A673 (cell line): ENCODE measurements at regions not wholly inside any gene's neighbourhood (a gene's known extent, or its start where the extent isn't known, plus 50 kb on each side); places are given as distances from the start of the nearest gene placed in this dataset.
"Not testable (repeated sequence)": the region's sequence is repeated elsewhere in the genome, so short reads cannot be mapped to it uniquely, and the experiment has no call there.

Experiments used
- BruUV-seq: library from RNA; stranded (reverse); fragments of 400-500 nt; replicated peaks from 2 replicates; lab custom pipeline; 2021; lab: Mats Ljungman, UMichigan
- CTCF ChIA-PET: fragments of 300-600 bp; sonication (Branson Sonifier 250); formaldehyde crosslinking; loops from one replicate; lab custom pipeline; 2022; ENCODE audit warnings: antibody characterized with exemption; lab: Charles Lee
- POLR2A ChIA-PET: fragments of 300-600 bp; sonication (Branson Sonifier 250); formaldehyde crosslinking; loops from one replicate; lab custom pipeline; 2022; ENCODE audit warnings: antibody characterized with exemption; ENCODE audit not compliant: low non-redundant PET; lab: Charles Lee
- DNase-seq: peaks from one replicate; pipeline ENCODE4 v3.0.0-alpha.2; 2015; ENCODE audit warnings: low spot score
- H3K27ac ChIP-seq: fragments of 200-600 bp; sonication (generic); 2 replicates; pipeline ENCODE4 v1.5.1; 2016; ENCODE audit warnings: mixed run types, low read depth, mild to moderate bottlenecking, mixed read lengths, antibody characterized with exemption, low read length; ENCODE audit not compliant: poor library complexity, severe bottlenecking
- H3K27me3 ChIP-seq: fragments of 200-600 bp; sonication (generic); replicated peaks from 2 replicates; pipeline ENCODE4 v1.6.1; 2017; ENCODE audit warnings: mixed run types, low read depth, mild to moderate bottlenecking, mixed read lengths, antibody characterized with exemption, low read length; ENCODE audit not compliant: insufficient read depth, poor library complexity
- H3K36me3 ChIP-seq: fragments of 200-600 bp; sonication (generic); 2 replicates; pipeline ENCODE4 v1.6.1; 2016; ENCODE audit warnings: mixed run types, mild to moderate bottlenecking, mixed read lengths, antibody characterized with exemption, low read length; ENCODE audit not compliant: insufficient read depth, poor library complexity, severe bottlenecking
- H3K4me1 ChIP-seq: fragments of 200-600 bp; sonication (generic); 2 replicates; pipeline ENCODE4 v1.6.1; 2017; ENCODE audit warnings: mixed run types, mild to moderate bottlenecking, mixed read lengths, antibody characterized with exemption, low read length; ENCODE audit not compliant: insufficient read depth, poor library complexity, severe bottlenecking
- H3K4me3 ChIP-seq: fragments of 200-600 bp; sonication (generic); 2 replicates; pipeline ENCODE4 v1.5.1; 2016; ENCODE audit warnings: low read depth, mixed run types, mild to moderate bottlenecking, mixed read lengths, low read length; ENCODE audit not compliant: poor library complexity, severe bottlenecking
- H3K9me3 ChIP-seq: fragments of 200-600 bp; sonication (generic); 2 replicates; pipeline ENCODE4 v1.6.1; 2016; ENCODE audit warnings: mixed run types, low read depth, mild to moderate bottlenecking, mixed read lengths, antibody characterized with exemption, low read length; ENCODE audit not compliant: poor library complexity, severe bottlenecking
- EZH2 ChIP-seq: fragments of 200-600 bp; sonication (generic); IDR thresholded peaks from 2 replicates; pipeline ENCODE4 v1.6.1; 2017; ENCODE audit warnings: borderline replicate concordance, low read depth, mild to moderate bottlenecking, mixed read lengths, antibody characterized with exemption, low read length; ENCODE audit not compliant: poor library complexity, severe bottlenecking
- intact Hi-C: fragments of 100-400 bp; cut with micrococcal nuclease; formaldehyde crosslinking; loops from one replicate; pipeline ENCODE4 v1.10.0; 2022; ENCODE audit not compliant: unreplicated experiment
- TF ChIP-seq, protein P1 (sequence below): fragments of 300-800, 200-600 bp; sonication (generic); conservative IDR thresholded peaks from 2 replicates; pipeline ENCODE4 v1.5.1; 2017; ENCODE audit warnings: low read depth, mild to moderate bottlenecking, antibody characterized with exemption, low read length, moderate library complexity, mixed read lengths

DNA sequence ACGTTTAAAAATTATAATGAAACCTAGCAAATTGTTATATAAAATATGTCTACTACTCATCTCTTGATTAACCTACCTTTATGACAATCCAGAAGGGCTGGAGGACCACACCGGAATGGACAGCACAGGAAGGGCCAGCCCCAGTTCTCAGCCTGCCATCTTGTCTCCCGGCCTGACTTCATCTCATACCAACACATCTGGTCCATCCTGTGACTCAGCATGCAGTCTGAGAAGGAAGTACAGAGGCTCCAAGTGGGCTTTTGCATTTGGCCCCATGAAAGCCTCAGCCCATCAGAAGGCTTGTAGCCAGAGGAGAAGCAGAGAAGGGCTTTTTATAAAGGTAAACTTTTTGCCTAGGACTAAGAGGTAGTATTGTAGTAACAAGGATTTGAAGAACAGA is 436.6 kb downstream of the MRPL39 start:
- no peak for DNase-seq
- Histone ChIP-seq H3K27me3 (no peaks in the 10 kb centered on the region), H3K4me3 (no peak overlapping the region), H3K36me3 (no peaks in the 10 kb centered on the region), H3K9me3 (peaks cover 12% of the 10 kb centered on the region), H3K27ac (no peak overlapping the region), H3K4me1 (no peaks in the 10 kb centered on the region)
- POLR2A ChIA-PET, result no interaction called here
- intact Hi-C loops, result no loop called here
- TF ChIP-seq, protein P1, sequence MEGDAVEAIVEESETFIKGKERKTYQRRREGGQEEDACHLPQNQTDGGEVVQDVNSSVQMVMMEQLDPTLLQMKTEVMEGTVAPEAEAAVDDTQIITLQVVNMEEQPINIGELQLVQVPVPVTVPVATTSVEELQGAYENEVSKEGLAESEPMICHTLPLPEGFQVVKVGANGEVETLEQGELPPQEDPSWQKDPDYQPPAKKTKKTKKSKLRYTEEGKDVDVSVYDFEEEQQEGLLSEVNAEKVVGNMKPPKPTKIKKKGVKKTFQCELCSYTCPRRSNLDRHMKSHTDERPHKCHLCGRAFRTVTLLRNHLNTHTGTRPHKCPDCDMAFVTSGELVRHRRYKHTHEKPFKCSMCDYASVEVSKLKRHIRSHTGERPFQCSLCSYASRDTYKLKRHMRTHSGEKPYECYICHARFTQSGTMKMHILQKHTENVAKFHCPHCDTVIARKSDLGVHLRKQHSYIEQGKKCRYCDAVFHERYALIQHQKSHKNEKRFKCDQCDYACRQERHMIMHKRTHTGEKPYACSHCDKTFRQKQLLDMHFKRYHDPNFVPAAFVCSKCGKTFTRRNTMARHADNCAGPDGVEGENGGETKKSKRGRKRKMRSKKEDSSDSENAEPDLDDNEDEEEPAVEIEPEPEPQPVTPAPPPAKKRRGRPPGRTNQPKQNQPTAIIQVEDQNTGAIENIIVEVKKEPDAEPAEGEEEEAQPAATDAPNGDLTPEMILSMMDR, result no peak
- TF ChIP-seq EZH2, result no peak
- CTCF ChIA-PET, result no interaction called here
- BruUV-seq, result no TSS peak

DNA sequence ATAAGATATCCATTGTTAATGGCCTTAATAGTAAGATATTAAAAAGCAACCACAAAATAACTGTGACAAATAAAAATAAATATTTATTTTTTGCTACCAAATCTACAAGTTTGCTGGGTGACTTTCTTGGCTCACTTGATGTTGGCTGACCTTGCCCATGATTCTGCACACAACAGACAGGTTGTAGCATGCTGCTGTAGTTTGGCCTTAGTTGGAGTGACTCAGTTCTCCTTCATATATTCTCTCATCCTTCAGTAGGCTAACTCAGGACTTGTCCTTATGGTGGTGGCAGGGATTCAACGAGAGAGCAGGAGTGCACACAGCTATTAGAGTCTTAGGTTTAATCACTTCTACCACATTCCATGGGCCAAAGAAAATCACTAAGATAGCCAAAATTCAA is 437.9 kb downstream of the MRPL39 start:
- TF ChIP-seq, protein P1, result no peak
- TF ChIP-seq EZH2, result no peak
- intact Hi-C loops, result no loop called here
- Histone ChIP-seq H3K4me3 (no peak overlapping the region), H3K27ac (no peak overlapping the region), H3K27me3 (no peaks in the 10 kb centered on the region), H3K4me1 (no peaks in the 10 kb centered on the region), H3K9me3 (peaks cover 12% of the 10 kb centered on the region), H3K36me3 (no peaks in the 10 kb centered on the region)
- POLR2A ChIA-PET, result no interaction called here
- DNase-seq, result no peak
- CTCF ChIA-PET, result no interaction called here
- no TSS peak for BruUV-seq

DNA sequence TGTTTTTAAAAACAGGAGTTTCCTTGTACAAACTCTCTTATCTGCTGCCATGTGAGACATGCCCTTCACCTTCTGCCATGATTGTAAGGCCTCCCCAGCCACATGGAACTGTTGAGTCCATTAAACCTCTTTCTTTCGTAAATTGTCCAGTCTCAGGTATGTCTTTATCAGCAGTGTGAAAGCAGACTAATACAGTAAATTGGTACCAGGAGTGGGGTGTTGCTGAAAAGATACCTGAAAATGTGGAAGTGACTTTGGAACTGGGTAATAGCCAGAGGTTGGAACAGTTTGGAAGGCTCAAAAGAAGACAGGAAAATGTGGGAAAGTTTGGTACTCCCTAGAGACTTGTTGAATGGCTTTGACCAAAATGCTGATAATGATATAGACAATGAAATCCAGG is 440.4 kb downstream of the MRPL39 start:
- CTCF ChIA-PET, BruUV-seq, H3K36me3 ChIP-seq, DNase-seq, H3K4me1 ChIP-seq, H3K27me3 ChIP-seq, H3K4me3 ChIP-seq, H3K27ac ChIP-seq, POLR2A ChIA-PET, intact Hi-C loops: not testable (repeated sequence)
- peaks cover 17% of the 10 kb centered on the region for H3K9me3 ChIP-seq

DNA sequence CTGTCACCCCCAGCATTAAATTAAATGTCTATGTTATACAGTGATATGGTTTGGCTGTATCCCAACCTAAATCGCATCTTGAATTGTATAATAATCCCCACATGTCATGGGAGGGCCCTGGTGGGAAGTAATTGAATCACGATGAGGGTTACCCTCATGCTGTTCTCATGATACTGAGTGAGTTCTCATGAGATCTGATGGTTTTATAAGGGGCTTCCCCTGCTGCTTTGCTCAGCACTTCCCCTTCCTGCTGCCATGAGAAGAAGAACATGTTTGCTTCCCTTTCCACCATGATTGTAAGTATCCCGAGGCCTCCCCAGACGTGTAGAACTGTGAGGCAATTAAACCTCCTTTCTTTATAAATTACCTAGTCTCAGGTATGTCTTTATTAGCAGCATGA is 445.7 kb downstream of the MRPL39 start:
- no TSS peak for BruUV-seq
- Histone ChIP-seq H3K4me1 (no peaks in the 10 kb centered on the region), H3K4me3 (no peak overlapping the region), H3K27me3 (no peaks in the 10 kb centered on the region), H3K36me3 (no peaks in the 10 kb centered on the region), H3K27ac (no peak overlapping the region), H3K9me3 (peaks cover 6% of the 10 kb centered on the region)
- no peak for DNase-seq
- CTCF ChIA-PET, result no interaction called here
- intact Hi-C loops, result no loop called here
- POLR2A ChIA-PET, result no interaction called here
- TF ChIP-seq, protein P1, result no peak
- TF ChIP-seq EZH2, result no peak

DNA sequence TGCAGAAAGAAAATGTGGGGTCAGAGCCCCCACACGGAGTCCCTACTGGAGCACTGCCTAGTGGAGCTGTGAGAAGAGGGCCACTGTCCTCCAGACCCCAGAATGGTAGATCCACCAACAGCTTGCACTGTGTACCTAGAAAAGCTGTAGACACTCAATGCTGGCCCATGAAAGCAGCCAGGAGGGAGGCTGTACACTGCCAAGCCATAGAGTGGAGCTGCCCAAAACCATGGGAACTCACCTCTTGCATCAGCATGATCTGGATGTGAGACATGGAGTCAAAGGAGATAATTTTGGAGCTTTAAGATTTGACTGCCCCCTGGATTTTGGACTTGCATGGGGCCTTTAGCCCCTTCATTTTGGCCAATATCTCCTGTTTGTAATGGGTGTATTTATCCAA is 452.3 kb downstream of the MRPL39 start:
- BruUV-seq, result not testable (repeated sequence)

More for the DNA sequence above, 452.3 kb downstream of the MRPL39 start:
- POLR2A ChIA-PET, intact Hi-C loops, H3K4me1 ChIP-seq, H3K27ac ChIP-seq, H3K9me3 ChIP-seq, H3K36me3 ChIP-seq, H3K4me3 ChIP-seq, DNase-seq, H3K27me3 ChIP-seq, CTCF ChIA-PET: not testable (repeated sequence)
